Activated CD4-positive, alpha-beta T cell treated with anti-CD3 and anti-CD28 coated beads, Interleukin-2, amount 50 U/mL, for 48 hours (primary cell): ENCODE measurements at regions not wholly inside any gene's neighbourhood (a gene's known extent, or its start where the extent isn't known, plus 50 kb on each side); places are given as distances from the start of the nearest gene placed in this dataset.
"Not testable (repeated sequence)": the region's sequence is repeated elsewhere in the genome, so short reads cannot be mapped to it uniquely, and the experiment has no call there.

ENCODE experiments used
- DNase-seq, 2 experiments: peaks; one replicate each; pipeline ENCODE4 v3.0.0-alpha.2; 2020

- no peak for DNase-seq
Measured at GRCh38 chr5:158007336-158007735, 148.4 kb upstream of the CLINT1 start.

- no peak for DNase-seq
Measured at GRCh38 chr5:157999696-158000095, 140.8 kb upstream of the CLINT1 start.

- no peak for DNase-seq
Measured at GRCh38 chr5:157997991-157998504, 139.1 kb upstream of the CLINT1 start.

DNA sequence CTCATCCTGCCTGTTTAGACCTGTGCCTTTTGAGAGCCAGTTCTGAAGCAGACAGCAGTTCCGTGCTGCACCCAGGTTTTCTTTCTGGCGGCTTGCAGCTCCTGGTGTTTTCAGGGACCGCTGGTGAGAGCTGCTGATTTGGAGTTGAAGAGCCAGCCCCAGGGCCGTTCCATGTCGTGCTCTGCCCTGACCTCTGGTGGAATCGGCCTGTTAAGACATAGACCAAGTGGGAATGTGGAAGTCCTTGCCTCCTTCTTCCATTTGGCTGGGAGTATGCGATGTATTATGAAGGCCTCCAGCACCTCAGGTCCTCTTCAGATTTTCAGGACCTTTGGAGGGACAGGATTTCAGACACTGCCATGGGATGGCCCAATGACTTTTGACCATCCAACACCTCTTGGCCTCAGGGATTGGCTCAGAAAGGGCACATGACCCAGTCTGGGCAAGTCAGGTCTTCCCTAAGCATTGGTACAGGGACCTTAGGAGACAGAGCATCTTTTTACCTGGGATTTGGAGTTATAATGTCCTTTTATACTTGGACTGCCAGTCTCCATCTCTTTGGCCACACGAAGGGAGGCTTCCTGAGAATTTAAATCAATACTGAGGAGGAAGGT is 136.1 kb upstream of the CLINT1 start:
- peak; percentile 52 to 68 for DNase-seq

DNA sequence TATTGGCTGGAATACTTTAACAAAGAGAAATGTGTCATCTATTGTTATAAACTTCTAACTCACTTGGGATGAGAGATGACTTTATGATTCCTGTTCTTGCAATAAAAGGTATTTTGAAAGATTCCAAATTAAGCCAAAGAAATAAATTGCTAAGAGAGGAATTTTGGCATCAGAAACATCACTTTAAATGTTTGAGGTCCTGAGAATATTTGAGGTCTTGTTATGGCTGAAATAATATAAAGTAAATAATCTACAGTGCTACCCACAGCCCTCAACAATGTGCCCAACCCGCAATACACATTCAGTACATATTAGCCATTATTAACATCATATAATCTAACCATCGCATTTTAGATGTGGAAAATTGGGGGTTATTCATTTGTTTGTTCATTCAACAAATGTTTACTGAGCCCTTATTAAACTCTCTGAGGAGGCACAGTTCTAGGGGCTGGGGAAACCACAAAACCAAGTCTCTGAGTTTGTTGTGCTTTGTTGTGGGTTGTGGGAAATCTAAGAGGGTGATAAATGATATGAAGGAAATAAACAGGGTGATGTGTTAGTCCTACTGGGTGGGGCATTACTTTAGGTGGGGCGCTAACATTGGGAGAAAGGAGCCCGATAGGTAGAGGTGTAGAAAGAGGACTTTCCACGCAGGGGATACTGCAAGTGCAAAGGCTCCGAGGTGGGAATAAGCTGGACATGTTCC is 135.2 kb upstream of the CLINT1 start:
- DNase-seq: no peak

DNA sequence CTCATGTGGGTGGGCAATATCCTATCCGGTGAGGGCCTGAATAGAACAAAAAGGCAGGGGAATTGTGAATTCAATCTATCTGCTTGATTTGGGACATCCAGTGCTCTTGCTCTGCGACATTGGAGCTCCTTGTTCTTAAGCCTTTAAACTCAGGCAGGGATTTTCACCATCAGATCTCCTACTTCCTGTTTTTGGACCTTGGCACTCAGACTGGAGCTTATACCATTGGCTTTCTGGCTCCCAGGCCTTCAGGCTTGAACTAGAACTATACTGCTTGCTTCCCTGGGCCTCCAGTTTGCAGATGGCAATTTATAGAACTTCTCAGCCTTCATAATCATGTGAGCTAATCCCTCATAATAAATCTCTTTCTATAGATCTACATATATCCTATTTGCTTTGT is 134.3 kb upstream of the CLINT1 start:
- DNase-seq: no peak

DNA sequence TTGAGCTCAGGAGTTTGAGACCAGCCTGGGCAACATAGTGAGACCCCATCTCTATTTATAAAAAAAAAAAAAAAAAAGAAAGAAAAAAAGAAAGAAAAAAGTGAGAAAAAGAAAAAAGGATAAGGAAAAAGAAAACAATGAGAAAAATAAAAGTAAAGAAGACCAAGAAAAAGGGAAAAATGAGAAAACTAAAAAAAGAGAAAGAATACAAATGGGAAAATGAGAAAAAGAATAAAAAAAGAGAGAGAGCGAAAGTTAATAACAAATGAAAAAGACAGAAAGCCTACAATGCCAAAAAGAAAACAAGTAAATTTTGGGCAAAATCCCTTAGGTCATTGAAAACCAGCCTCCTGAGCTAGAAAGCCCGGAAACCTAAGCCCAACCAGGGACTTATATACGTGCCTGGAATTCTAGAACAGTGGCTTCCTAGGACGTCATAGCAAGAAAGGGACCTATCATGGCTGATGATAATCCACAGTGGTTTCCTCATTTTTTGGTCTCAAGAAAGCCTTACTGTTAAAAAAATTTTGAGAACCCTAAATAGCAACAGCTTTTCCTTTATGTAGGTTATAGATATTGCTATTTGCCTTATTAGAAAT is 131.7 kb upstream of the CLINT1 start:
- DNase-seq: no peak

- DNase-seq: no peak
Measured at GRCh38 chr5:157989296-157989695, 130.4 kb upstream of the CLINT1 start.

GRCh38 chr5:157987259-157987658 is 128.3 kb upstream of the CLINT1 start:
- DNase-seq: no peak

GRCh38 chr5:157986431-157986990 is 127.6 kb upstream of the CLINT1 start:
- DNase-seq: no peak

DNA sequence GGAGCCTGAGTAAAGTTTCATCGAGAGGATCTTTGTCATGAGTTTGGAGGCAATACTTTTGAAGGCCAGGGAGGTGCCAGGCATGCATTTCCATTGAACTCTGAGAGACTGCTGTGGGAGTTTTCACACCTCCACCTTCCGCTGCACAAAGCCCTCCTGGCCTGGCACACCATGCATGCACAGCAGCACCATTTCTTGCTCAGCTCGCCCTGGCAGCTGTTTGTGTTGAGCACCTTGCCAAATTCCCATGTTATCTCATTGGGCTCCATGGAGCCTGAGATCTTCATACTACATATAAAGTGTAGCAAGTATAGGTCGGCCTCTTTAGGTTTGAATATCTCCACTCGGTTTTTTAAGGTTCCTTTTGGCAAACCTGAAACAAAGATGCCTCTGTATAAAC is 125.7 kb upstream of the CLINT1 start:
- no peak for DNase-seq

DNA sequence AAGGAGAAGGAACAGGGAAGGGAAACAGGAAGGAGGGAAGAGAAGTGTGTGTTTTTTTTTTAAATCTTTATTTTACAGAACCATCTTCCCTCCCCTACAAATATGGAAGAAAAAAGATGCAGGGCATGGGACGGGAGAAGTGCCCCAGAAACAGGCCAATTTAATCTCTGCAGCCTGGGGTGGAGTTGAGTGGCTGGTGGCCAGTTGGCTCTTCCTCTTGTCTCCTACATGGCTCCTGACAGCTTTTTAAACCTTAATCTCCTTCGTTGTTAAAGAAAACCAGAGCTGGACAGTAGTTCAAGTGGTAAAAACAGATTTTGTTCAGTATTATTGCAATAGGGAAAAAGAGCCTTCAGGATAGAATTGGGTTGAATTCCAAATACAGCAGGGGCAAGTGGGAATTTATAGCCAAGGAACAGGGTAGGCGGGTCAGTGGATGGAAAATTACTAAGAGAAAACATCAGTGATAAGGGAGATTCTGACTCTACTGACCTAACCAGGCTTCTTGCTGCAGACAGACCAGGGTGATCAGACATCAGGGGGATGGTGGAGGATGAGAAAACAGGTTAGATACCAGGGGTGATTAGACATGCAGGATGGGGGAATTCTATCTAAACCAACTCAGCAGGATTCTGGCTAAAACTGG is 125.1 kb upstream of the CLINT1 start:
- DNase-seq: no peak

DNA sequence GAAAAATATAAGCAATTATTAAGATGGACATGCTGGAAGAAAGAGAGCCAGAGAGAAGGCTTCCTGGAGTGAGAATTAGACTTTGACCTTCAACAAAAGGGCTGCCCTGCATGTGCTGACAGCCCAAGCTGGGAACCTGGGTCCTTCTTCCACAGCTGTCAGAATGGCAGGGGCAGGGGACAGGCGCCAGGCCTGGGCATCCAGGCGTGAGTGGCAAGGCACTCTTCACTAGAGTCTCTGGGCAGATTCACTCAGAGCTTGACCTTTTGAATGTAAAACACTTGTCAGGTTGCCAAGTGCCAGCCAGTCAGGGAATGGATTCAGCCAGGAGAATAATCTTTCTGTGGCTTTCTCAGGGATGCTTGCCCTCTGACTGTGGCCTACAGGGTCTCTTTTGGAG is 119.1 kb upstream of the CLINT1 start:
- no peak for DNase-seq

DNA sequence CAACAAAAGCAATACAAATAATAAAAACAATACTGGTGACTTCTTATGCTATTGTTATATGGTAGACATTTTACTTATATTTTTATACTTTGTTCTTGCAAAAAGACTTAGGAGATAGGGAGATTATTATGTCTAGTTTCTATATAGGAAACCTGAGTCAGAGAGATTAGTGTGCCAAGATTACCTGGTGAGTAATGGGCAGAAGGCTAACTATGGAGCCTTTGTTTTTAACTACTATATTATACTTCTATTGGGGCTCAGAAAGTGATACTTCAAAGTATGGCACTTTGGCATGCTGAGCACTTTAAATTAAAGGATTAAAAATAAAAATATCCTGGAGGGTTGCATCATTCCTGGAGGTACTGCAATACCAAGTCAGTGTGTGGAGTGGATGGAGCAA is 117.5 kb upstream of the CLINT1 start:
- no peak for DNase-seq

DNA sequence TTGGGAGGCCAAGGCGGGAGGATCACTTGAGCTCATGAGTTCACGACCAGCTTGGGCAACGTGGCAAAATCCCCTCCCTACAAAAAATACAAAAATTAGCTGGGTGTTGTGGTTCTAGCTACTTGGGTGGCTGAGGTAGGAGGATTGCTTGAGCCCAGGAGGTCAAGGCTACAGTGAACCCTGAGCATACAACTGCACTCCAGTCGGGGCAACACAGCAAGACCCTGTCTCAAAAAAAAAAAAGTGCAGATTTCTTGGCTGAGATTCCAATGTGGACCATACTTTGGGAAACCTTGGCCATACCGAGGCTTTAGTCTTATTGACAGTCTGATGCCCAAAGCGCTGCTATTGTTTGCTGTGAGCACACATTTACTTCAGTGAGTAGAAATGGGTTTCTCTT is 113.6 kb upstream of the CLINT1 start:
- no peak for DNase-seq

GRCh38 chr5:157971571-157972216 is 112.7 kb upstream of the CLINT1 start:
- DNase-seq: no peak

GRCh38 chr5:157968570-157968969 is 109.6 kb upstream of the CLINT1 start:
- not testable (repeated sequence) for DNase-seq

DNA sequence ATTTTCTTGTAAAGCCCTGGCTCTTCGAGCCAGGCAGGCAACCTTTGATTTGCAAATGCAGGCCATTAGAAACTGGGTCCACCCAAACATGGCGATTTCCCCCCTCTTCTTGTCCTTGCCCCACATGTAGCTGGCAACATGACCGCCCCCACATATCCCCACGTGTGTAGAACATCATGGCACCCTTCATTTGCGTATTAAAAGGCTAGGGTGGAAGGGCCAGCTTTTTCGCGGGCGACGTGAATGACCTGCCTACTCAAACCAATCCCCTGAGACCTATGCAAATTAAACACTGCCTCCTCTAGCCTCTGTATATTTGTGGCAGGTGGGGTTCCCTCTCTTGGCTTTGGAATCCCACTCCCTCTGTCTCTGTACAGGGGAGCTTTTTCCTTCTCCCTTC is 107.0 kb upstream of the CLINT1 start:
- DNase-seq: no peak

GRCh38 chr5:157965040-157965678 is 106.2 kb upstream of the CLINT1 start:
- DNase-seq: no peak

GRCh38 chr5:157963761-157964160 is 104.8 kb upstream of the CLINT1 start:
- DNase-seq: no peak

DNA sequence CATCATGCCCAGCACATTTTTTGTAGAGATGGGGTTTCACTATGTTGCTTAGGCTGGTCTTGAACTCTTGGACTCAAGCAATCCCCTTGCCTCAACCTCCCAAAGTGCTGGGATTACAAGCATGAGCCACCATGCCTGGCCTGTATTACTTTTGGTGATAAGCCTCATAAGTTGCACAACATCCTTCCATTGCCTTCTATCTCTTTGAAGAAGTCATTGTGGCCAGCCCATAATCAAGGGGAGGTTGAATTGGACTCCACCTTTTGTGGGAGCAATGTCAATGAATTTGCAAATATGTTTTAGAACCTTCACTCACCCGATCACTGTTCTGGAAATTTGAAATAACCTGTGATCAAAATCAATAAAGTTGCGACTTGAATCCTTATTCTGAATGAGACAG is 104.3 kb upstream of the CLINT1 start:
- DNase-seq: no peak

GRCh38 chr5:157962686-157963085 is 103.7 kb upstream of the CLINT1 start:
- DNase-seq: not testable (repeated sequence)
